ENCODE measurements at regions not wholly inside any gene's neighbourhood (a gene's known extent, or its start where the extent isn't known, plus 50 kb on each side); places are given as distances from the start of the nearest gene placed in this dataset.
A peak's percentile ranks its signal among the peaks of the same experiment; 100 is the strongest.

DNA sequence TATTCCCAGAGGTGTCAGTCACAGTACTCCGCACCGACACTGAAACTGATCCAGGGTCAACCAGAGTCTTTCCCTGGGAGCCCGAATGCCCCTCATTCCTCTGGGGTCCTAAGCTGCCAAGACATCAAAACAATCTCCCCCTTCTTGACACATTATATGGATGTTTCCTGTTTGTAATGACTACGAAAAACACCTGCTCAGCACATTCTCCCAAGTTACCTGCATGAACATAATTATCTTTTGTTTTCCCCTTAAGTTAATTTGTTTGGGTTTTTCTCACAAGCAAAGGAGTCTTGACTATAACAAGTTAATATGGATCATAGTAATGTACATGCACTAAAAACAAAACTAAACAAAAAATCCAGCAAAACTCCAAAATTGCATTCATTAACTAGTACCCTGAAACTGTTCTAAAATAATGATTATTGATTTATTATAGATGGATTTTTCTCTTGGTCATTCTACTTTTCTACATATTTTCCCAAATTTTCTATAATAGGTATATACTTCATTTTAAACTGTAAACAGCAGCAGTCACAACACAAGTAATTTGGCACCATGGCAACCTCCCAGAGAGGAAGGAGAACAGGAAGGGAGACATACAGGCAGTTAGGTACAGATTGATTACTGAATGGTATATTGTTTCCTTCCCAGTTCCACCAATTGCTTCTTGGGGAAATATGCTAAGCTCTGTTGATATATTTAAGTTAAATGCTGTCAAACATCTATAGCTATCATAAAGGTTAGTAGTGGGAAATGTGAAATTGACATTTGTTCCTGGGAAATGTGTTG lies 631.5 kb downstream of the METTL15 start:
- DNase-seq (ENCODE audit: low read depth in 2 of 2): no peak

DNA sequence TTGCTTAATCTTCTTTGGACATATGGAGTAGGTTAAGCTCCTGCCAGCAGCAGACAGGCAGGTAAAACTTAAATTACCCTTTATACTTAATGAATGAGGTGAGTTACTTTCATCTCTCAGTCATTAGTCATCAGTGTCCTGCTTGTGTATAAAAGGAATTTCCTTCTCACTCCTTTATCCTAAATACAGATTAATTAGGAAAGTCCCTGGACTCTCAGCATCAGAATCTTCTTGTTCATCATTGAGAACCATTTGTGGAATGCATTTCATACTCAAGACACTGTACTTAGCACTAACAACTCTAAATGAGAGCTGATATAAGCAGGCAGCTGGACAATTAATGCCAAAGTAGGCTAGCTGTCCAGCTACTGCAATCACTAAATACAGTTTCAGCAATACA lies 630.4 kb downstream of the METTL15 start:
- no peak for DNase-seq (ENCODE audit: low read depth in 2 of 2)

DNA sequence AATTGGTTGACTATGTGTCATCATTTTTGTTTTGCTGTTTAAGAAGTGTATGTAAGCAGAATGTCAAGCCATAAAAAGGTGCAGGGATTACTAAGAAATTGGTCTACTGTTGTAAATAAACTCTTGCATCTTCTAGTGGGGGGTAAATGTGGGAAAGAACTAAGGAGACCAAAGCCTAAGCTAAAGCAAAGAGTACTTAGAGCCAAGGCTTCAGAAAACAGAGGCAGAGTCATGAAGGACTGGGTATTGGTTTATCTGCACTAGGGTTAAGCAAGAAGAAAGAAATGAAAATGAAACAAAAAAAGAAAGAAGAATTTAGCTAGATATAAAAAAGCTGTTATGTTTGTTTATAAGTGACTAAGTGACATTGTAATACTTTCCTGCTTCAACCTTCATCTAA lies 628.1 kb downstream of the METTL15 start:
- DNase-seq (ENCODE audit: low read depth in 2 of 2): no peak

DNA sequence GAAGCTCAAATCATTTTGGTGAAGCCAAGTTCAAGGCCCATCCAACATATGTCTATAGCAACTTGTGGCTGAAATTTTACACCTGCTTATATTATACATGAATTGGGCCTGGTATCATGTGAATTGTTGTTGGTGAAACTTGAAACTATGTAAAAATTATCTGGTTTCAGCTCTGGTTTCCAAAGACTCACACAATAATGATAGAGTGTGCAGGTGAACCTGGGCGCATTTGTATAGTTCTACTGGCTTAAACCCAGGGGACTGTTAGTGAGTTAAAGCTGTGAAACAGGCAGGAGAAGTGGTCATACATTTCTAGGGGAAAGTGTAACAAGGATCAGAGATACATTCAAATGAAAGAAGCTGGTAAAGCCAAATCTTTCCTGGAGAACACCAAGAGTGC lies 627.3 kb downstream of the METTL15 start:
- no peak for DNase-seq (ENCODE audit: low read depth in 2 of 2)

DNA sequence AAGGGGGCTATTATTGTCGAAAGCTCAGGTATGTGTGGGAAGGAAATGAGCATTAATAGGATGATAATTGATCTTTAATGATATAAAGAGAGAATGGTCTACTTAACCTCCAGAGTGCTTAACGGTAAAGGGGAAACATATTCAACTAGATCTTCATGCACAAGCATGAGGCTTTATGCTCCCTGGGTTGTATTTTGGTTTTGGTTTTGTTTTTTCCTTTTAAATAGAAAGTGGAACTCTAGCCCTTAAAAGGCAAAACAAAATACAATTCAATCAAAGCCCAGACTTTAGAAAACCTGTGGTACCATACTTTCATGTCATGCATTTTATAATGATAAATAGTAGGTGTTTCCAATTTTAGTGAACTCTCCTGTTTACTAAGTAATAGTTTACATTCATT lies 622.7 kb downstream of the METTL15 start:
- DNase-seq (ENCODE audit: low read depth in 2 of 2): no peak

DNA sequence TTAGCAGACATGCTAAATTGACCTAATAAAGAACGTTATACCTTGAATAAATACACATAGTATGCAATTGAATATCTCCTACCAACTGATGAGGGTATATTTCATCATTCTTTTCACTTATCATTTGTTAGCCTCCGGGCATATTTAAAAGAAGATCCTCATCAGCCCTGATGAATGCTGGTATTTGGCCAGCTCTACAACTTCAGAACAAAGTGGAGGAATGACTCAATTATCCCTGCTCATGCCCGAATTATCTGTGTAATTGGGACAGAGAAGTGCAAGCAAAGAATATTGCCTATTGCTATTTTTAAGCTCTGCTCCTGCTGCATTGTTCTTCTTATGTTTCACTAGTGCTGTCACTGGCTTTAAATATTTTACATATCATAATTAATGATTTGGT lies 622.1 kb downstream of the METTL15 start:
- no peak for DNase-seq (ENCODE audit: low read depth in 2 of 2)

DNA sequence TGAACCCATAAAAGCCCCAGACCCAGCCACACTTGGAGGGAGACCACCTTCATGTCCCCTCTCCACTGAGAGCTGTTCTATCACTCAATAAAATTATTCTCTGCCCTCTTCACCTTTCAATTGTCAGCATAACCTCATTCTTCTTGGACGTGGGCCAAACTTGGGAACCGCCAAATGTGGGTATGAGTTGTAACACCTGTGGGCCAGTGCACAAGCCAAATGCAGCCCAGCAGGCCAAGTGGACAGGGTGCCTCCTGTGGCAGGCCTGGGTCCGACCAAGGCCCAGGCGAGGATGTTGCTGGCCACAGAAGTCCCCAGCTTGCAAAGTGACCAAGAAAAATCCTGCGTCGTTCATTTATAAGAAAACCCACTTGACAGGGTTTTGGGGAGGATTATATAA lies 621.2 kb downstream of the METTL15 start:
- DNase-seq (ENCODE audit: low read depth in 2 of 2): no peak

DNA sequence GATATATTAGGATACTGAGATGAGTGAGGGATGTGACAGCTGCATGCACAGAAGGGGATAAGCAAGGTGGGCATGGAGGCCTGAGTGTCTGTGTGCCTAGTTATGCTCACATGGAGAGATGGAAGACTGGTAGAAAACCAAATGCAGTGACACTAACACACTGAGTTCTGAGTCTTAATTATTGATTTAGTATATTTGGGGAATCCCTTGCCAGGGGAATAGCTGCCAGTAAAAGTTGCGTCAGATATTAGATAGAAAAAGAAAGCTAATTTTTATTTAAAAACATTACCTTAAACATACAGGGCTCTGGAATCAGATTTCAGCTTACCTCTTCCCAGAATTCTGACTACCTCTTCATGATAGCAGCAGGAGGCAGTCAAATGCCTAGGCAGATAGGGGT lies 620.5 kb downstream of the METTL15 start:
- DNase-seq (ENCODE audit: low read depth in 2 of 2): no peak

DNA sequence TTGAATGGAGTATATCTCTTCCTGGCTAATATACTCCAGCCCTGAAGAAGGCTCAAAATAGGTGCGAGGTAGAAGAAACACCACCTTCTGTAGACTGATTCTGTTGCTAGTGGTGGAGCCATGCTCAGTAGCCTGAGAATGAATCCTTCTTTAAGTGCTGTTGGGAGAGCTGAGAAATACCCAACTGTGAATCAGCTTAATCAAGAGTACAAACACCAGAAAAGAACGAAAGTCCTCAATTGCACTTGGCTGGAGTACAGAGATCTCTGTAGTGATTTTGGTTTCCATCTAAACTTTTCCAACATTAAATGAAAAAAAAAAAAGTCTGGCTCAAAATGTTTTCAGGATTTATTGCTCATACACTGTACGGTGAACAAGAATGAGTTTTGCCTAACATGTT lies 619.1 kb downstream of the METTL15 start:
- DNase-seq (ENCODE audit: low read depth in 2 of 2): no peak

DNA sequence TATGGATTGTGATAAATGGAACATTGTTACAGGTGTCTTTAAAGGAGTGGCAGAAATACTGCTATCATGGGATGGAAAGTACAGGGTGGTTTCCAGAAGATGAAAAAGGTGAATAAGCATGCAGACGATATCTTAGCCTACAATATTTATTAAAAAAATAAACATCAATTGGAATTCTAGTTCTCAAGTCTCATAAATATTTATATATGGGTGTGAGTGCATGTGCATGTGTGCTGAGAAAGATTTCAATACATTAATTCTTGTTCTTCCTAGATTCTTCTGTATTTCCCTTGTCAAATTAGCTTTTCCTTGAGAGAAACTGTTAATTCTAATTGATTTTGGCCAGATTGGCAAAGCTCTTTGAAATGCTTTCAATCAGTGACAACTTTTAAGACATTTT lies 618.2 kb downstream of the METTL15 start:
- DNase-seq (ENCODE audit: low read depth in 2 of 2): no peak

DNA sequence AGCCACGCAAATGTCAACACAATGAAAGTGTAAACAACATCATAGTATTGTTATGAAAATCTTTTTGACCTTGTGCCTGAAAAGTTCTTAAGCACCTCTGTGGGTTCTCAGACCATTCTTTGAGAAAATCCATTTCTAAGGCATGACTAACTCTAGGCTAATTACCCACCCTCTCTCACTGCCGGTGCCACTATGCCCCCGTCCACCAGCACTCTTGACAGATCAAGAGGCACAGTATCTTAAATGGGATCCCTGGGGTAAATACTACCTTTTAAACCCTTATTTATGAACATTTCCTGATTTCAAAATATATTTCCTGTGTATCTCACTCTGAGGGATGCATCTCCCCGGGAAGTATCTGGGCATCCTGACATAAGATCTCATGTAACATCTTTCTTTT lies 607.5 kb downstream of the METTL15 start:
- no peak for DNase-seq (ENCODE audit: low read depth in 2 of 2)

DNA sequence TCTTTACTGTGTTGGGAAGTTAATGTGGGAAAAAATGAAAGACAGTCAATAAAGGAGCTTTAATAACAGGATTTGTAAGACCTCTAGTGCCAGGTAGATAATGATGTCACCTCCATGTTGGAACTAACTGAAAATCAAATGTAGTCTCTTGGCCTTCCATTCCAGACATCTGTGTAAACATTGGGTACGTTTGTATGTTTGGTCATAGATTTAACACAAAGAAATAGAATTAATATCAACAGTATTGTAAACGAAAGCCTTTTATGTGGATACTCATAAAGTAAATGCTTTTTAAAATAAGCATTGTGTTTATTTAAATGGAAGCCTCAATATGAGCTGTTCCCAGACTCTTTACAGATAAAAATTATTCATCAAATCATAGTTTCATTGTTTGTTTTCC lies 605.7 kb downstream of the METTL15 start:
- DNase-seq (ENCODE audit: low read depth in 2 of 2): no peak

DNA sequence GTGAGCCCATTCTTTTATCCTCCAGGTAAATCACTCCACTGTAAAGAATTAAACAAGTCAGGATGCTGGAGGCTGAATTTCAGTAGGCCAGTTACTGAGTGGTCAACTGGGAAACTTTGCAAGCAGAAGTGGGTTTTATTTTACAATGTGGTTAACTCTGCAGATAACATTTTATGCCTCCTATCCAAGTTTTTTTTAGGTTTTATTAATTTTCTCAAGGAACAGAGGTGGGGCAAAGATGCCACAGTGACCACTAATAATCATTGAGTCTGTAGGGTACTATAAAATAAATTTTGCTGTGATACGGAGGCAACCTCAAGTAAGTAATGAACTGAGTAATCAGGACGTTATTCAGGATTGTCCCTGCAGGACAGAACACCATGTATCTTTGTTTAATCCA lies 599.9 kb downstream of the METTL15 start:
- no peak for DNase-seq (ENCODE audit: low read depth in 2 of 2)

DNA sequence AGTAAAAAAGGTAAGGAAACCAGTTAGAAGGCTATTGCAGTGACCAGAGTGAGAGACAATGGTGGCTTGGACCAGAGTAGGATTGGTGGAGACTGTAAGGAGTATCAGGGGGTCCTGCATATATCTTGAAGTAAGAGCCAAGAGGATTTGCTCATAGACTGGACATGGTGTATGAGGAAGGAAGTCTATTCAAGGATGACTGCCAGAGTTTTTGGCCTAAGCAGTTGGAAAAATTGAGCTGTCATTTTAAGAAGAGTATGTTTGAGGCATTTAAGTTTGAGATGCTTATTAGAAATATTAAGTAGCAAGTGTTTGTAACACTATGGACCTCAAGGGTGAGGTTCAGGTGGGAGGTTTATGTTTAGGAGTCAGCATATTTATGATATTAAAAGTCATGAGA lies 596.6 kb downstream of the METTL15 start:
- no peak for DNase-seq (ENCODE audit: low read depth in 2 of 2)

DNA sequence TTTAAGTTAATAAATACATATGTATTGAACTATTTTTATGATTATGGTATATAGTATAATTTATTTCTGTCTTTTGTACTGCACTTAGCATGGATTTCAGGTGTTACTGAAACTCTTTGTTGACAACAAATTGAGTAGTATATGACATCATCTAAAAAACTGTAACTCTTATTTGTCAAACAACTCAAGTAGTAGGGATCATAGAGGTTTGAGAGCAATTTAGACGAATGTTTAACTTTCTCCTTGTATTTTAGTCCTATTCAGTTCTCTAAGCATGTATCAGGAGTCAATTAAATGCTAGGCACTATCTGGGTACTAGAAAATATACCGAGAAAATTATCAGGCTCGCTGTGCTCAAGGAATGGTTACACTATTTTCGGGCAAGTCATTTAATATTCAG lies 595.2 kb downstream of the METTL15 start:
- no peak for DNase-seq (ENCODE audit: low read depth in 2 of 2)

DNA sequence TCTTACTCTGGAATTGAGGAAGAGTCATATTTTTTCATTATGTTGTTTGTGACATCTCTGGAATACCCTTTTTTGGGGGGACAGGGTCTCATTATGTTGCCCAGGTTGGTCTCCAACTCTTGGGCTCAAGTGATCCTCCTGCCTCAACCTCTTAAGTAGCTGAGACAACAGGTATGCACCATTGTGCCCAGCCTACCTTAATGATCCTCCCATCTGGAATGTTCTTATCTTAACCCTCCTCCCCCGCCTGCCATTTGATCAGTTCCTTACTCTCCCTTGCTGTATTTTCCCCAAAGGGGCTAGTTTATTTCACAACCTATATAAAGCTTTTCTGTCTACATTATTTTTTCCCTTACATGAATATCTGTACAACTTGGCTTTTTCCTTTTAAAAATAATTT lies 594.7 kb downstream of the METTL15 start:
- no peak for DNase-seq (ENCODE audit: low read depth in 2 of 2)

DNA sequence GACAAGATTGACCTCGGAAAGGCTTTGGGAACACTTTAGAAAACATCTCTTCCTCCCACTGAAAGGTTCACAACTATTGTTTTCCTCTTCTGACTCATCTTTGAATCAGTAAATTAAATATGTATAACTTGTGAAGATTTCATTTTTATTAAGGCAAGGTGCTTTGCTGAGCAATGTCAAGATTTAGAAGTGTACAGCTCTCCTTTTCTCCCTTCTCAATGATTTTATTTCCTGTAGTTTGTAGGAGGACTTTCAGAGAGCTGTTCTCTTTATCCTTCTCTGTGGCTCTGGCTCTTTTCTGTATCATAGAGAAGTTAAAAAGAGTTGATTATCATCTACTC lies 594.2 kb downstream of the METTL15 start:
- DNase-seq (ENCODE audit: low read depth in 2 of 2): no peak

DNA sequence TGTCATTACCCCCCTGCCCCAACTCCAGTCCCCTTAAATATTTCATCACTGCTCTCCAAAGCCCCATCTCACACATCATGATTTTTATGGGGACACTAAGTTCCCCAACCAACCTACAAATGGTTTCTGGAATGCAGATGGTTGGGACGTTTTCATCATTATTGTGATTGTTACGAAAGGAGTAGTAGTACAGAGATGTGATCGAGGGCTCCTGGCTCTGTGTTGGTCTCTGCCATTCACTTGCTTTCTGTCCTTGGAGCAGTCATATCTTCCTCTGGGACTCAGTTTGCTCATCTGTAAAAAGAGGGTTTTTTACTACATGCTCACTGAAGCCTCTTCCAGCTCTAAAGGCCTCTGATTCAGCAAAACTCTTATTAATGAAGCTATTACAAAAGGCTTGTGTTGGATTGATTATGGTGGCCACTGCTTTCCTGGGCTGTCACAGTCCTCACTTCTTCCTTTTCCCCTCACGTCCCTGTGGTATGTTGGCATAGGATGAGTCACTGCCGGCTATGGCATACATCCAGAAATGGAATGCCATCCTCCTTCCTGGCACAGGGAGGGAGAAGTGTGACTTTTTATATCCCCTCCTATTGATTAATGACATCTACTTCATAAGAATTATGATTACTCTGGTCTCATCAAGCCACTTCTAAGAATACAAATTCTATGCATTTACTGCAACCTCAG lies 593.7 kb downstream of the METTL15 start:
- DNase-seq (ENCODE audit: low read depth in 2 of 2): no peak

DNA sequence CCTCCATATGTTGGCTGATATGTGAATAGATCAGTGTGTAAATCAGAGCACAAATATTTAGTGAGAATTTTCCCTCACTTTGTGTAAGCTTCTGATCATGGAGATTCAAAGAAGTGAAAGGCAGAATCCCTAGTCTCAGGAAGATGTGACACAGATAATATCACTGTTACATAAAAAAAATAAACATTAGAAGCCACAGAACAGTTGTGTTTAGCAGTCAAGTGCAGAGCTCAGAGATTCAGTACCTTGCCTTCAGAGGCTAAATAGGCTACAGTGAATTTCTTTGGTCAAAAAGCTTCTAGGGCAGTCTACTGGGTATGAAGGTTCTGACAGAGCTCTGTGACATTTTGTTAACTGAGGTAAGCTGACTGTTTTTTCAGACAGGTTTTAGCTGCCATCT lies 591.5 kb downstream of the METTL15 start:
- no peak for DNase-seq (ENCODE audit: low read depth in 2 of 2)

DNA sequence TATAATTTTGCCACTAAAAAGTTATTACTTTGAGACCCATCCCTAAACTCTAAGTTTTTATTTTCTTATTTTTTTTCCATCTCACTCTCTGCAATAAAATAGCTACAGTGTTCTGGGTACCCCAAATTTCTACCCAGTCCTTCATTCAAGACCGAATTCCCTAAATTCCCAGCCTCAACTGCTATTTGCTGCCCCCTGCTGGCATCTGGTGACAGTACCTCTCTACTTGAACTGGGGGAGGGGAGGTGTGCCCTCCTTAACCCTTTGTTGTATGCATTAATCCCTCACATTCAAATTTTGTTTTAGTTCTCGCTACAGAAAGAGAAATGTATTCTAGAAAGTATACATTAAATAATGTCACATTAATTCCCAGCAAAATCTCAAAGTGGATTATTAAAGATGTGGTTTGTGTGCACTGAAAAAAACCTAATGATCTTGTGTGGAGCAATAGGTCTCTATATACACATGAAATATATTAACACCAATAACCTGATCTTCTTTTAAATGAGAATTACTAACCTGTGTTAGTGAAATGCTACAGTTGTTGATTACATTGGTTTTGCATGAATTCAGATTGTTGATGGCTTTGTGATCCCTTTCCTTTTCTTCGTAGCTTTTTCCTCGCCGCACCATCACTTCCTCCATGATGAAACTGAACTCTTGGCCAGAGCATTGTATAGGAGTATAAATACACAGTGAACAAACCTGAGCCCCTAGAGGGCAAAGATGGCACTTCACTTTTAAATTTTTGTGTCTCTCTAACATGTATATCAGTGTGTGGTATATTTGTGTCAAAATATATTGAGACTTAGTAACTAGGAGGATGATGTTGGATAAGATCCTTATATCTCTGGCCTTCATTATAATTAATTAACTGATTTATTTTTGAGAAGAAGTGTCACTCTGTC lies 590.0 kb downstream of the METTL15 start:
- DNase-seq (ENCODE audit: low read depth in 2 of 2): peak in 1 of 2 donors; percentile 2

DNA sequence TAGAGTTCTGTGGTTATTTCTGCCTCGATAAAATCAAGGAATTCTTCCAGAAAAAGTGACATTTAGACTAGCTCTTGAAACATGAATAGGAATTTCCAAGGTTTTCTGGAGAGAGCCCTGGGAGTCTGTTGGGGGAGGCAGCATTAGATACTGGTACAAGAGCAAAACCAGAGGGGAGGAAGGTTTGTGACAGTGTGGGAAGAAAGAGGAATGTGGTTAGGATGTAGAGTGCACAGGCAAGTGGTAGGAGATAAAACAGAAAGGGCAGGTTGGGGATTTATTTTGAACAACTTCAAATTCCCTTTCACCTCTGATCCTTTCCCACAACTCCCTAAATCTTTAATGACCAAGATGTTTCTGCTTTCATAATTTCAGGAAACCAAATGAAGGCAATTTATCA lies 588.4 kb downstream of the METTL15 start:
- no peak for DNase-seq (ENCODE audit: low read depth in 2 of 2)

DNA sequence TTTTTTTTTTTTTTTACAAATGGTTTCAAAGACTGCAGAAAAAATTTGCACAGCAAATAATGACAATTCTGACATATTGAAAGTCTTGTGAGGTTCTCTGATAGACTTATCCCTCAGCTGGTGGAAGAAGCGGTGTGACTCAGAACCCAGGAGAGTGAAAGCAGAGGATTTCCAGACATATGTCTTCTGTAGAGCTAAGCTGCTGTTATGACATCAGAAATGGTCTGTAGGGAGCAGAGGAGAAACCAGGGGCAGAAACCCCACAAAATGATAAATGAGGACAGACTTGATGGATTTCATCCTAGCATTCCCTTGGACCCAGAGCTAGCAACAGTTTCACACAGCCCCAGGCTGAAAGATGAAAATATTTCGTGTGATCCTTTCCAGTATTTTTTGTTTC lies 582.6 kb downstream of the METTL15 start:
- no peak for DNase-seq (ENCODE audit: low read depth in 2 of 2)

Measured in activated CD4-positive, alpha-beta T cell treated with anti-CD3 and anti-CD28 coated beads for 24 hours (primary cell).